CD14-positive monocyte (primary cell): ENCODE measurements at regions not wholly inside any gene's neighbourhood (a gene's known extent, or its start where the extent isn't known, plus 50 kb on each side); places are given as distances from the start of the nearest gene placed in this dataset.

Experiments used
- DNase-seq, 3 donors: peaks; one replicate each; pipeline ENCODE4 v3.0.0-alpha.2; 2011 to 2022
- H2AFZ ChIP-seq: 2 replicates; pipeline ENCODE4 v1.6.0; 2012; ENCODE audit warnings: mild to moderate bottlenecking, low read depth, low read length, inconsistent platforms; ENCODE audit not compliant: insufficient read depth, poor library complexity, severe bottlenecking
- H3K27ac ChIP-seq, 2 donors: 1 replicate in 1 of 2; 2 replicates in 1 of 2; pipeline ENCODE4 v1.5.1; 2012 to 2013; ENCODE audit warnings: low read length in 2 of 2, control low read depth in 1 of 2, inconsistent platforms in 1 of 2, low read depth in 1 of 2, mild to moderate bottlenecking in 1 of 2
- H3K27me3 ChIP-seq, 2 donors: one replicate each; pipeline versions ENCODE4 v1.6.0 to v1.6.1; 2011 to 2013; ENCODE audit warnings: low read length in 2 of 2; ENCODE audit not compliant: control insufficient read depth in 2 of 2, insufficient read depth in 2 of 2
- H3K36me3 ChIP-seq, 2 donors: replicated peaks in 1 of 2; 1 replicate in 1 of 2; 2 replicates in 1 of 2; pipeline versions ENCODE4 v1.5.1 to v1.6.1; 2012 to 2013; ENCODE audit warnings: low read length in 2 of 2, control low read depth in 1 of 2, inconsistent platforms in 1 of 2, mild to moderate bottlenecking in 1 of 2; ENCODE audit not compliant: insufficient read depth in 2 of 2, control insufficient read depth in 1 of 2
- H3K4me1 ChIP-seq, 2 donors: 1 replicate in 1 of 2; 2 replicates in 1 of 2; pipeline versions ENCODE4 v1.5.1 to v1.6.1; 2012 to 2013; ENCODE audit warnings: low read length in 2 of 2, control low read depth in 1 of 2, inconsistent platforms in 1 of 2, mild to moderate bottlenecking in 1 of 2, moderate library complexity in 1 of 2; ENCODE audit not compliant: insufficient read depth in 2 of 2, control insufficient read depth in 1 of 2
- H3K4me2 ChIP-seq: replicated peaks from 2 replicates; pipeline ENCODE3; 2012; ENCODE audit warnings: low read length, moderate library complexity, mild to moderate bottlenecking; ENCODE audit not compliant: poor library complexity, severe bottlenecking; ENCODE audit errors: extremely low read depth
- H3K4me3 ChIP-seq, 3 experiments: fragments of 200-600 bp in 1 of 3; sonication (generic) in 1 of 3; replicated peaks in 1 of 3; 1 replicate in 2 of 3; 2 replicates in 1 of 3; pipeline ENCODE4 v1.5.1; 2011 to 2013; ENCODE audit warnings: low read length in 3 of 3, mild to moderate bottlenecking in 3 of 3, control low read depth in 2 of 3, low read depth in 2 of 3, inconsistent platforms in 1 of 3, moderate library complexity in 1 of 3
- H3K79me2 ChIP-seq: 2 replicates; pipeline ENCODE4 v1.6.0; 2012; ENCODE audit warnings: mild to moderate bottlenecking, control low read depth, inconsistent platforms, low read length, moderate library complexity; ENCODE audit not compliant: insufficient read depth
- H3K9ac ChIP-seq: 2 replicates; pipeline ENCODE4 v1.6.0; 2017; ENCODE audit warnings: low read length, mild to moderate bottlenecking; ENCODE audit not compliant: insufficient read depth, poor library complexity, severe bottlenecking
- H3K9me3 ChIP-seq, 2 donors: replicated peaks in 1 of 2; 1 replicate in 1 of 2; 2 replicates in 1 of 2; pipeline versions ENCODE4 v1.5.1 to v1.6.1; 2012 to 2013; ENCODE audit warnings: low read length in 2 of 2, control low read depth in 1 of 2; ENCODE audit not compliant: control insufficient read depth in 1 of 2, insufficient read depth in 1 of 2
- H4K20me1 ChIP-seq: 2 replicates; pipeline ENCODE4 v1.6.0; 2012; ENCODE audit warnings: mild to moderate bottlenecking, low read length, control low read depth, moderate library complexity; ENCODE audit not compliant: insufficient read depth
- H3K27ac Mint-ChIP-seq, 7 donors: one replicate each; pipeline ENCODE4 v1.8.0; 2020; ENCODE audit warnings: mild to moderate bottlenecking in 7 of 7, mixed read lengths in 7 of 7, moderate library complexity in 6 of 7, inconsistent platforms in 2 of 7
- H3K27me3 Mint-ChIP-seq, 3 donors: one replicate each; pipeline ENCODE4 v1.8.0; 2021 to 2022; ENCODE audit warnings: low read depth in 3 of 3, mild to moderate bottlenecking in 3 of 3, mixed read lengths in 3 of 3, moderate library complexity in 3 of 3, inconsistent platforms in 1 of 3
- H3K36me3 Mint-ChIP-seq, 2 donors: one replicate each; pipeline ENCODE4 v1.8.0; 2020; ENCODE audit warnings: mixed read lengths in 2 of 2, inconsistent platforms in 1 of 2, mild to moderate bottlenecking in 1 of 2
- H3K4me1 Mint-ChIP-seq: one replicate; pipeline ENCODE4 v1.8.0; 2020; ENCODE audit warnings: mild to moderate bottlenecking, mixed read lengths
- H3K4me3 Mint-ChIP-seq, 2 donors: one replicate each; pipeline ENCODE4 v1.8.0; 2020; ENCODE audit warnings: mild to moderate bottlenecking in 2 of 2, mixed read lengths in 2 of 2, moderate library complexity in 1 of 2
- H3K9me3 Mint-ChIP-seq, 7 donors: one replicate each; pipeline ENCODE4 v1.8.0; 2020 to 2022; ENCODE audit warnings: mixed read lengths in 7 of 7, mild to moderate bottlenecking in 6 of 7, moderate library complexity in 6 of 7, inconsistent platforms in 2 of 7
- CTCF ChIP-seq: fragments of 200-600 bp; IDR thresholded peaks from one replicate; pipeline ENCODE4 v1.8.0; 2022; ENCODE audit warnings: antibody characterized with exemption, mild to moderate bottlenecking
- WGBS: methylation state at CpG from one replicate; pipeline ENCODE4 v1.1.5; 2013; ENCODE audit warnings: missing lambda C conversion rate; ENCODE audit not compliant: insufficient coverage; 5-methylcytosine and 5-hydroxymethylcytosine counted together
- intact Hi-C, 2 donors: fragments of 100-400 bp; cut with micrococcal nuclease; formaldehyde crosslinking; loops; one replicate each; pipeline versions ENCODE4 v1.15.0 to v1.15.1; 2023

DNA sequence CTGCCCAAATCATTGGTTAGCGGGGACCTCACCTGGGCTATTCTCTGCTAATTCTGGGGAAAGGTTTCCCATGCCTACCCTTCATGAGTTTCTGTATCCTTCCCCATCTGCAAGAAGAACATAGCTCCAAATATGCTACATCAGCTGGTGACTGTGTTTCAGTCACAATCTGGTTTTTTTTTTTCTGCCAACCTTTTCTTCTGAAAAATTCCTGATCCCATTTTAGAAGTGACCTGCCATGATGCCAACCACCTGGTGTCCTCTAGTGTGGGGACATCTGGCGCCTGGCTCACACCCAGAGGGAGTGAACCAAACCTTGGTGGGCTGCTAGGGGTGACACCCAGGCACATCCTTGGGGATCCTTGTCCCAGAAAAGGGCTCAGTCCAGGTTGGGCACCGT is 76.1 kb downstream of the CHRD start:
- Histone ChIP-seq H3K4me2 (no peak overlapping the region), H3K79me2 (no peaks in the 10 kb centered on the region), H2AFZ (no peak overlapping the region), H3K4me3 (no peak overlapping the region), H3K9ac (no peak overlapping the region), H3K36me3 (no peaks in the 10 kb centered on the region), H3K27ac (no peak overlapping the region), H3K4me1 (peaks cover 0 to 5% of the 10 kb centered on the region in 2 donors), H3K9me3 (no peaks in the 10 kb centered on the region), H3K27me3 (no peaks in the 10 kb centered on the region), H4K20me1 (no peaks in the 10 kb centered on the region)
- no peaks in the 10 kb centered on the region for H3K36me3 Mint-ChIP-seq
- intact Hi-C loops, result no loop called here
- no peak overlapping the region for H3K27ac Mint-ChIP-seq
- peaks cover 0 to 13% (median 4%) of the 10 kb centered on the region in 7 donors for H3K9me3 Mint-ChIP-seq
- peaks cover 2 to 15% (median 14%) of the 10 kb centered on the region in 3 donors for H3K27me3 Mint-ChIP-seq
- no peak overlapping the region for H3K4me3 Mint-ChIP-seq
- H3K4me1 Mint-ChIP-seq, result no peaks in the 10 kb centered on the region
- 67% methylated on average over 3 of the region's 3 CpGs for WGBS
- no peak for DNase-seq
- TF ChIP-seq CTCF, result no peak

DNA sequence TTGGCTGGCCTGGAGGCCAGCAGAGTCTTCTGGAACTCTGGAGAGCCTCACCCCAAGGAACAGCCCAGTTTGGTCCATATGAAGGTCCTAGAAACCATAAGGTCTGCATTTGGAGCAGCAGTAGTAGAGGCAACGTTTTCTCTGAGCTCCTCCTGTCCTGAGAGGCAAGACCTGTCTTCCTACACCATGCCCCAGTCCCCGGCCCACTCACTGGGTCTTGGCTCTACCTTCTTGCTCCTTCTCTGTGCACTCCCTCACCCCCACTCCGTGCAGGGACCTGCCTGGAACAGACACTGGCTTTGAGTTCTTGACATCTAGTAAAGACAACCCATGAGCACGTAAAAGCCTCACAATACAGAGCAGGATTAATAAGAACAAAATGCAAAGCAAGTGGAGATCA is 76.6 kb downstream of the CHRD start:
- Histone ChIP-seq H4K20me1 (no peaks in the 10 kb centered on the region), H3K79me2 (no peaks in the 10 kb centered on the region), H3K4me2 (no peak overlapping the region), H3K4me3 (no peak overlapping the region), H3K27me3 (no peaks in the 10 kb centered on the region), H3K4me1 (peaks cover 0 to 5% of the 10 kb centered on the region in 2 donors), H3K27ac (no peak overlapping the region), H3K9me3 (no peaks in the 10 kb centered on the region), H3K9ac (no peak overlapping the region), H2AFZ (no peak overlapping the region), H3K36me3 (no peaks in the 10 kb centered on the region)
- TF ChIP-seq CTCF, result no peak
- Mint-ChIP-seq H3K36me3 (no peaks in the 10 kb centered on the region), H3K27ac (no peak overlapping the region), H3K4me3 (no peak overlapping the region), H3K9me3 (peaks cover 0 to 13% (median 4%) of the 10 kb centered on the region in 7 donors), H3K4me1 (no peaks in the 10 kb centered on the region), H3K27me3 (peaks cover 0 to 15% (median 14%) of the 10 kb centered on the region in 3 donors)
- intact Hi-C loops, result no loop called here
- 50% methylated on average over 2 of the region's 4 CpGs for WGBS
- DNase-seq, result no peak
